HG03442 (cell line): ENCODE measurements at regions not wholly inside any gene's neighbourhood (a gene's known extent, or its start where the extent isn't known, plus 50 kb on each side); places are given as distances from the start of the nearest gene placed in this dataset.
"Not testable (repeated sequence)": the region's sequence is repeated elsewhere in the genome, so short reads cannot be mapped to it uniquely, and the experiment has no call there.

Experiments used
- ATAC-seq: cut with Tn5 transposase; IDR thresholded peaks from one replicate; pipeline ENCODE4 v1.9.1; 2021; ENCODE audit warnings: mild to moderate bottlenecking, moderate library complexity; ENCODE audit not compliant: unreplicated experiment

- no peak for ATAC-seq
These were observed 202.8 kb downstream of the DMRTA1 start for GRCh38 chr9:22649384-22649783.

GRCh38 chr9:22650145-22650544 is 203.5 kb downstream of the DMRTA1 start:
- no peak for ATAC-seq

GRCh38 chr9:22650946-22651345 is 204.3 kb downstream of the DMRTA1 start:
- ATAC-seq = no peak

GRCh38 chr9:22654833-22655232 is 208.2 kb downstream of the DMRTA1 start:
- no peak for ATAC-seq

GRCh38 chr9:22657713-22658112 is 211.1 kb downstream of the DMRTA1 start:
- no peak for ATAC-seq

GRCh38 chr9:22658484-22658883 is 211.9 kb downstream of the DMRTA1 start:
- not testable (repeated sequence) for ATAC-seq

GRCh38 chr9:22682536-22682935 is 235.9 kb downstream of the DMRTA1 start:
- no peak for ATAC-seq

- ATAC-seq = no peak
These were observed 236.5 kb downstream of the DMRTA1 start for GRCh38 chr9:22682961-22683699.

- ATAC-seq = no peak
These were observed 237.1 kb downstream of the DMRTA1 start for GRCh38 chr9:22683700-22684075.

GRCh38 chr9:22693156-22693555 is 246.5 kb downstream of the DMRTA1 start:
- no peak for ATAC-seq

GRCh38 chr9:22700171-22700570 is 253.5 kb downstream of the DMRTA1 start:
- no peak for ATAC-seq

GRCh38 chr9:22718653-22719052 is 272.0 kb downstream of the DMRTA1 start:
- ATAC-seq = no peak

GRCh38 chr9:22722492-22722891 is 275.9 kb downstream of the DMRTA1 start:
- no peak for ATAC-seq

- no peak for ATAC-seq
These were observed 285.2 kb downstream of the DMRTA1 start for GRCh38 chr9:22731786-22732185.

GRCh38 chr9:22739712-22740111 is 293.1 kb downstream of the DMRTA1 start:
- ATAC-seq = no peak

GRCh38 chr9:22740781-22741180 is 294.2 kb downstream of the DMRTA1 start:
- ATAC-seq = no peak

- ATAC-seq = no peak
These were observed 295.8 kb downstream of the DMRTA1 start for GRCh38 chr9:22742401-22742800.

GRCh38 chr9:22773501-22774220 is 327.0 kb downstream of the DMRTA1 start:
- ATAC-seq = no peak

- ATAC-seq = no peak
These were observed 343.7 kb downstream of the DMRTA1 start for GRCh38 chr9:22790329-22790728.

GRCh38 chr9:22808876-22809275 is 362.3 kb downstream of the DMRTA1 start:
- ATAC-seq = no peak

- ATAC-seq = no peak
These were observed 362.7 kb downstream of the DMRTA1 start for GRCh38 chr9:22809371-22809770.

- ATAC-seq = no peak
These were observed 366.9 kb downstream of the DMRTA1 start for GRCh38 chr9:22813529-22813928.
